Tibial nerve (tissue), 4 donors: ENCODE measurements at regions not wholly inside any gene's neighbourhood (a gene's known extent, or its start where the extent isn't known, plus 50 kb on each side); places are given as distances from the start of the nearest gene placed in this dataset.

ENCODE experiments used
- DNase-seq, 2 donors: peaks; one replicate each; pipeline ENCODE4 v3.0.0-alpha.2; 2019; ENCODE audit warnings: low spot score in 2 of 2
- H3K27ac ChIP-seq, 4 donors: fragments of 200-600 bp; sonication (generic) in 3 of 4; one replicate each; pipeline ENCODE4 v1.5.1; 2017 to 2019; ENCODE audit warnings: mild to moderate bottlenecking in 1 of 4
- H3K27me3 ChIP-seq, 2 donors: fragments of 200-600 bp; sonication (generic) in 1 of 2; one replicate each; pipeline versions ENCODE4 v1.5.1 to v1.6.0; 2017 to 2019
- H3K36me3 ChIP-seq, 3 donors: fragments of 200-600 bp; sonication (generic); one replicate each; pipeline ENCODE4 v1.5.1; 2018 to 2019
- H3K4me1 ChIP-seq, 4 donors: fragments of 200-600 bp; sonication (generic) in 3 of 4; one replicate each; pipeline ENCODE4 v1.5.1; 2017 to 2019
- H3K4me3 ChIP-seq, 4 donors: fragments of 200-600 bp; sonication (generic) in 3 of 4; one replicate each; pipeline ENCODE4 v1.5.1; 2017 to 2019; ENCODE audit warnings: mild to moderate bottlenecking in 1 of 4, moderate library complexity in 1 of 4
- H3K9me3 ChIP-seq, 4 donors: fragments of 200-600 bp; sonication (generic) in 3 of 4; one replicate each; pipeline ENCODE4 v1.5.1; 2017 to 2019
- EP300 ChIP-seq, 2 donors: sonication (generic); formaldehyde crosslinking; IDR thresholded peaks; one replicate each; pipeline ENCODE4 v1.6.1; 2017; ENCODE audit warnings: antibody characterized with exemption in 2 of 2, mild to moderate bottlenecking in 1 of 2
- POLR2A ChIP-seq, 2 donors: fragments of 450-650 bp; IDR thresholded peaks; one replicate each; pipeline ENCODE4 v1.6.1; 2017; ENCODE audit warnings: antibody characterized with exemption in 2 of 2, mild to moderate bottlenecking in 2 of 2, moderate library complexity in 2 of 2
- WGBS, 2 donors: methylation state at CpG; one replicate each; pipeline ENCODE4 v1.1.5; 2018; 5-methylcytosine and 5-hydroxymethylcytosine counted together
- TF ChIP-seq, protein P1 (sequence below), 5 experiments: fragments of 200-600 bp in 3 of 5; fragments of 450-650 bp in 2 of 5; sonication (generic) in 3 of 5; IDR thresholded peaks; one replicate each; pipeline ENCODE4 v1.5.1; 2016 to 2019; ENCODE audit warnings: antibody characterized with exemption in 5 of 5, mild to moderate bottlenecking in 3 of 5, moderate library complexity in 2 of 5

DNA sequence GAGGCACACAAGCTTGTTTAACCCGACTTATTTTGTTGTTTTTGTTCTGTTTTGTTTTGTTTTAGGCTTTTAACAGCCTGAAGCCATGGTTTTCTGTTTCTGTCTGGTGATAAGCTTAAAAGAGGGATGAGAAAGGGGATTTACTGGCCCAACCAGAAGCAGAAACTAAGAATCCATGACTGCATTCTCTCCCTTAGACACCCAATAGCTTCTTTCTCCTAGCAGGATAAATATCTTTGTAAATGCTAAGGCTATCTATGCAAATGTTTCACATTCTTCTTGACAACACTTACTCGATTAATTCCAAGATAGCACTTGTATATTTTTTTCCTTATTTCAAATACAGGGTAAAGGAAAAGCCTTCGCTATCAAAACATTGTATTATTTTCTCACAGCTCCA lies 53.7 kb upstream of the SMAD1 start:
- DNase-seq = no peak
- TF ChIP-seq EP300 (IDR thresholded peaks at IDR 0.05) = no peak
- 56 to 59% methylated on average over 3 of the region's 3 CpGs for WGBS, 2 donors
- H3K27me3 ChIP-seq = no peaks in the 10 kb centered on the region
- H3K36me3 ChIP-seq = no peaks in the 10 kb centered on the region
- H3K4me1 ChIP-seq = no peaks in the 10 kb centered on the region
- H3K27ac ChIP-seq = no peak overlapping the region
- no peak overlapping the region for H3K4me3 ChIP-seq
- peaks cover 0 to 8% (median 0%) of the 10 kb centered on the region in 4 donors for H3K9me3 ChIP-seq

DNA sequence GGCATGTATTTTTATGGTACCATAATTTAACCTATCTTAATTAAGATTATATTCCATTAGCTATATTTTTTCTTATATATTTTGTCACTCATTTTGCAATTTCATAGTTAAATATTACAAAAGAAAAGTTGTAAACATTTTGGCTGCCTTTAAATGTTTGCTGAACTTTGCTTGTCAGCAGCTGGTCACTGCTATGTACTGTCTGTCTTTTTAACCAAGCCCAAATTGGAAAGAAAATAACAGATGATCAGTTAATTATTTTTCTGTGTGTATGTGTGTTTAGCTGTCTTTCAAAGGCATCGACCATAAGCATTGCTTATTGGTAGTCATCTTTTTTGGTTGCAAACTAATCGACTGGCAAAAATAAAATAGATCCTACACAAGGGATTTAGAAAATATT lies 54.4 kb upstream of the SMAD1 start:
- Histone ChIP-seq H3K36me3 (no peaks in the 10 kb centered on the region), H3K4me1 (no peaks in the 10 kb centered on the region), H3K27ac (no peak overlapping the region), H3K4me3 (no peak overlapping the region), H3K9me3 (peaks cover 0 to 8% (median 0%) of the 10 kb centered on the region in 4 donors), H3K27me3 (no peaks in the 10 kb centered on the region)
- DNase-seq = no peak
- 36 to 39% methylated on average over 2 of the region's 2 CpGs for WGBS, 2 donors
- TF ChIP-seq POLR2A (IDR thresholded peaks at IDR 0.05) = no peak
- TF ChIP-seq EP300 (IDR thresholded peaks at IDR 0.05) = no peak
- TF ChIP-seq, protein P1, sequence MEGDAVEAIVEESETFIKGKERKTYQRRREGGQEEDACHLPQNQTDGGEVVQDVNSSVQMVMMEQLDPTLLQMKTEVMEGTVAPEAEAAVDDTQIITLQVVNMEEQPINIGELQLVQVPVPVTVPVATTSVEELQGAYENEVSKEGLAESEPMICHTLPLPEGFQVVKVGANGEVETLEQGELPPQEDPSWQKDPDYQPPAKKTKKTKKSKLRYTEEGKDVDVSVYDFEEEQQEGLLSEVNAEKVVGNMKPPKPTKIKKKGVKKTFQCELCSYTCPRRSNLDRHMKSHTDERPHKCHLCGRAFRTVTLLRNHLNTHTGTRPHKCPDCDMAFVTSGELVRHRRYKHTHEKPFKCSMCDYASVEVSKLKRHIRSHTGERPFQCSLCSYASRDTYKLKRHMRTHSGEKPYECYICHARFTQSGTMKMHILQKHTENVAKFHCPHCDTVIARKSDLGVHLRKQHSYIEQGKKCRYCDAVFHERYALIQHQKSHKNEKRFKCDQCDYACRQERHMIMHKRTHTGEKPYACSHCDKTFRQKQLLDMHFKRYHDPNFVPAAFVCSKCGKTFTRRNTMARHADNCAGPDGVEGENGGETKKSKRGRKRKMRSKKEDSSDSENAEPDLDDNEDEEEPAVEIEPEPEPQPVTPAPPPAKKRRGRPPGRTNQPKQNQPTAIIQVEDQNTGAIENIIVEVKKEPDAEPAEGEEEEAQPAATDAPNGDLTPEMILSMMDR (IDR thresholded peaks at IDR 0.05) = no peak

DNA sequence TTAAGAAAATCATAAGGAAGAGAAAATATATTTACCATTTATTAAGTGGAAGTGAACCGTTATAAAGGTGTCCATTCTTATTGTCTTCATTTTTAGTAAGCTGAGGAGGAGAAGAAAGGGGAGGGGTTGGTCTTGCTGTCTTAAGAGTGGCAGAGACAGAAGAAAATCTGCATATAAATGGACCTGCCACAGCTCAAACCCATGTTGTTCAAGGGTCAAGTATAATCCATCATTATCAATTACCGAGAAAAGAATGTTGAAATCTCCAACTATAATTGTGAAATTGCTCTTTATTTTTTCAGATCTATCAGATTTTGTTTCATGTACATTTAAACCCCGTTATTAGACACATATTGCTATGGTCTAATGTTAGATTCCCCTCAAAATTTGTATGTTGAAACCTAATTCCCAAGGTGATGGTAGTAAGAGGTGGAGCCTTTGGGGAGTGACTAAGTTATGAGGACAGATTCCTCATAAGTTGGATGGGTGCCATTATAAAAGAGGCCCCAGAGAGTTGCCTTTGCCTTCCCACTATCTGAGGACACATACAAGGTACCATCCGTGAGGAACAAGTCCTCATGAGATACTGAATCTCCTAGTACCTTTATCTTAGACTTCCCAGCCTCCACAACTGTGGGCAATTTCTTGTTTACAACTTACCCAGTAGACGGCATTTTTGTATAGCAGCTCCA lies 58.5 kb upstream of the SMAD1 start:
- no peak overlapping the region for H3K4me3 ChIP-seq
- H3K9me3 ChIP-seq = peaks cover 0 to 8% (median 0%) of the 10 kb centered on the region in 4 donors
- no peaks in the 10 kb centered on the region for H3K4me1 ChIP-seq
- 87 to 89% methylated on average over 5 of the region's 5 CpGs for WGBS, 2 donors
- H3K27me3 ChIP-seq = no peaks in the 10 kb centered on the region
- TF ChIP-seq EP300 (IDR thresholded peaks at IDR 0.05) = no peak
- TF ChIP-seq, protein P1 (IDR thresholded peaks at IDR 0.05) = no peak
- TF ChIP-seq POLR2A (IDR thresholded peaks at IDR 0.05) = no peak
- H3K36me3 ChIP-seq = no peaks in the 10 kb centered on the region
- no peak overlapping the region for H3K27ac ChIP-seq
- no peak for DNase-seq

DNA sequence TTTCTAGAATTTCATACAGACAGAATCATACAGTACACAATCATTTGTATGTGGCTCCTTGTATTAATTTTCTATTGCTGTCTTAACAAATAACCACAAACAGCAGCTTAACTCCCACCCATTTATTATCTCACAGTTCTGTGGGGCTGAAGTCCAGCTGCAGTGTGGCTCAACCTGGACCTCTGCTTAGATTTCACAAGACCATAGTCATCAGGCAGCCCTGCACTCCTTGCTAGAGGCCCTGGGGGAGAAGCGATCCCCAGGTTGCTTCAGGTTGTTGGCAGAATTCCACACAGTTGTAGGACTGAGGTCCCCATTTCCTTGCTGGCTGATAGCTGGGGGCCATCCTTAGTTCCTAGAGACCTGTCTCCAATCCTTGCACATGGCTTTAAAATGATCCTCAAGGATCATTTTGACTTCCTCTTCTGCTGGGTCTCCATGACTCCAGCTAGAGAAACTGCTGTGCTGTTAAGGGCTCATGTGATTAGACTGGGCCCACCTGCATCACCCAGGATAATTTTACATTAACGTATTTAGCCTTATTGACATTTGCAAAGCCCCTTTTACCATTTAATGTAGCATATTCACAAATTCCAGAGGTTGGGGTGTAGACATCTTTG lies 60.9 kb upstream of the SMAD1 start:
- TF ChIP-seq POLR2A (IDR thresholded peaks at IDR 0.05) = no peak
- TF ChIP-seq EP300 (IDR thresholded peaks at IDR 0.05) = no peak
- TF ChIP-seq, protein P1 (IDR thresholded peaks at IDR 0.05) = no peak
- Histone ChIP-seq H3K36me3 (no peaks in the 10 kb centered on the region), H3K4me3 (no peak overlapping the region), H3K9me3 (peaks cover 0 to 8% (median 0%) of the 10 kb centered on the region in 4 donors), H3K27ac (no peak overlapping the region), H3K27me3 (no peaks in the 10 kb centered on the region), H3K4me1 (no peaks in the 10 kb centered on the region)
- no peak for DNase-seq
- 90 to 93% methylated on average over 2 of the region's 2 CpGs for WGBS, 2 donors

DNA sequence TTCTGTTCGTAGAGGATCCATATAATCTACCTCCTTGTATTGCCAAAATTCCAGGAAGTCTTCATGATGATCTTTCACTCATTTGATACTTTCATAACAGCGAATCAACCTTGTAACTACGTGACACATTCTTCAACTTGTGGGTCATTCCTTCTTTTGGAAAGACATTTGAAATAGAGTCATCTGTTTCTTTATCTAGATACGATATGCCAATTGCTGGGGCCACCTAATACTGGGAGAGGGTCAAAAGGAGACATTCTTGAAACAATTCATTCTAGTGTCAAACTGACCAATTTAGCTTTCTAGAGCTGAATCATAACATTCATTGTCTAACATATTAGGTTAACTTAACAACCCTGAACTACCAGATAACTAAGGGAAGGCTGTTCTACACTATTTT lies 62.9 kb upstream of the SMAD1 start:
- Histone ChIP-seq H3K36me3 (no peaks in the 10 kb centered on the region), H3K4me3 (no peak overlapping the region), H3K9me3 (peaks cover 0 to 2% (median 0%) of the 10 kb centered on the region in 4 donors), H3K27ac (no peak overlapping the region), H3K27me3 (no peaks in the 10 kb centered on the region), H3K4me1 (no peaks in the 10 kb centered on the region)
- DNase-seq = no peak
- WGBS, 2 donors = 49 to 58% methylated on average over 4 of the region's 4 CpGs
- TF ChIP-seq EP300 (IDR thresholded peaks at IDR 0.05) = no peak
- TF ChIP-seq, protein P1 (IDR thresholded peaks at IDR 0.05) = no peak
- TF ChIP-seq POLR2A (IDR thresholded peaks at IDR 0.05) = no peak
